ENCODE measurements at regions not wholly inside any gene's neighbourhood (a gene's known extent, or its start where the extent isn't known, plus 50 kb on each side); places are given as distances from the start of the nearest gene placed in this dataset.

- no peak overlapping the region for H2AFZ ChIP-seq (ENCODE audit: control insufficient read depth, low read depth, low read length)
- RAD21 ChIA-PET (ENCODE audit: unreplicated experiment): no interaction called here
- H3K4me3 ChIP-seq: no peak overlapping the region
- CTCF ChIA-PET: no interaction called here
- SMC1A ChIA-PET (ENCODE audit: uncharacterized antibody, unreplicated experiment): no interaction called here
- intact Hi-C loops (cut with micrococcal nuclease; ENCODE audit: unreplicated experiment) (no loop called here), in situ Hi-C loops (cut with MboI) (no loop called here)
- no peak overlapping the region for H3K27ac ChIP-seq (ENCODE audit: control insufficient read depth, insufficient read depth)
- no peaks in the 10 kb centered on the region for H3K36me3 ChIP-seq (ENCODE audit: control insufficient read depth in 2 of 2, insufficient read depth in 2 of 2, low read length in 1 of 2)
- no TSS peak for BruUV-seq (replicated peaks)
- no peaks in the 10 kb centered on the region for H3K79me2 ChIP-seq (ENCODE audit: control insufficient read depth, insufficient read depth, low read length)
- H3K9me3 ChIP-seq (replicated peaks; ENCODE audit: control insufficient read depth, insufficient read depth, low read length): no peaks in the 10 kb centered on the region
- no peak for TF ChIP-seq TBL1XR1 (IDR thresholded peaks at IDR 0.05; ENCODE audit: low read depth, low read length)
- no peak for TF ChIP-seq ZNF24 (IDR thresholded peaks at IDR 0.05)
- TF ChIP-seq ZNF687 (IDR thresholded peaks at IDR 0.05): no peak
- TF ChIP-seq BCLAF1 (IDR thresholded peaks at IDR 0.05): no peak
- TF ChIP-seq JUNB (IDR thresholded peaks at IDR 0.05): no peak
- TF ChIP-seq NFXL1 (IDR thresholded peaks at IDR 0.05; ENCODE audit: borderline replicate concordance): no peak
- no peak for TF ChIP-seq KDM1A (IDR thresholded peaks at IDR 0.05; ENCODE audit: borderline replicate concordance)
- no peak overlapping the region for H3K9ac ChIP-seq (ENCODE audit: control insufficient read depth, insufficient read depth, low read length)
- H3K4me1 ChIP-seq (ENCODE audit: control insufficient read depth, insufficient read depth, low read length): peaks cover 3% of the 10 kb centered on the region; the same call in 1 of the 2 replicates
- POLR2A ChIA-PET: no interaction called here
- no peak for DNase-seq (ENCODE audit: low read depth, low spot score)
- 68% methylated on average over 3 of the region's 3 CpGs for WGBS (ENCODE audit: insufficient coverage, insufficient replicate concordance, low lambda C conversion rate, missing lambda C conversion rate)
- H3K4me2 ChIP-seq (ENCODE audit: control insufficient read depth, insufficient read depth): no peak overlapping the region
- no peaks in the 10 kb centered on the region for H3K27me3 ChIP-seq (replicated peaks in 1 of 2; ENCODE audit: control insufficient read depth in 2 of 2, insufficient read depth in 2 of 2, low read length in 1 of 2)
- H4K20me1 ChIP-seq (ENCODE audit: control insufficient read depth, insufficient read depth): no peaks in the 10 kb centered on the region
- FAIRE-seq: no peak
- no peak for ATAC-seq
Observed at GRCh38 chr14:22118899-22119477, 445.4 kb upstream of the OR4E1 start.
